DND-41 (cell line): ENCODE measurements at regions not wholly inside any gene's neighbourhood (a gene's known extent, or its start where the extent isn't known, plus 50 kb on each side); places are given as distances from the start of the nearest gene placed in this dataset.
"Not testable (repeated sequence)": the region's sequence is repeated elsewhere in the genome, so short reads cannot be mapped to it uniquely, and the experiment has no call there.

Source experiments
- ATAC-seq: fragments of 200-7000 bp; cut with Tn5 transposase; 3 replicates; pipeline ENCODE4 v1.9.1; 2021; ENCODE audit warnings: low read depth; ENCODE audit not compliant: insufficient read depth
- DNase-seq: peaks from one replicate; pipeline ENCODE4 v3.0.0-alpha.2; 2020
- H2AFZ ChIP-seq: 2 replicates; pipeline ENCODE4 v1.6.0; 2012; ENCODE audit warnings: low read depth, low read length
- H3K27ac ChIP-seq: 2 replicates; pipeline ENCODE4 v1.5.1; 2012; ENCODE audit warnings: low read length, inconsistent platforms
- H3K27me3 ChIP-seq: fragments of 200-600 bp; sonication (generic); 2 replicates; pipeline ENCODE4 v1.6.0; 2012; ENCODE audit warnings: low read length, mild to moderate bottlenecking, inconsistent platforms; ENCODE audit not compliant: insufficient read depth, poor library complexity
- H3K36me3 ChIP-seq: 2 replicates; pipeline ENCODE4 v1.5.1; 2012; ENCODE audit warnings: low read length, inconsistent platforms; ENCODE audit not compliant: insufficient read depth
- H3K4me1 ChIP-seq: 2 replicates; pipeline ENCODE4 v1.5.1; 2012; ENCODE audit warnings: mild to moderate bottlenecking, low read length; ENCODE audit not compliant: insufficient read depth
- H3K4me2 ChIP-seq: 2 replicates; pipeline ENCODE4 v1.6.0; 2012; ENCODE audit warnings: mild to moderate bottlenecking, moderate library complexity, low read length, inconsistent platforms; ENCODE audit not compliant: insufficient read depth
- H3K4me3 ChIP-seq, 2 experiments: fragments of 200-600 bp in 1 of 2; shearing (Covaris generic) in 1 of 2; 2 replicates each; pipeline ENCODE4 v1.5.1; 2012 to 2016; ENCODE audit warnings: inconsistent platforms in 2 of 2, low read length in 2 of 2, mild to moderate bottlenecking in 2 of 2, low read depth in 1 of 2, moderate library complexity in 1 of 2
- H3K79me2 ChIP-seq: 2 replicates; pipeline ENCODE4 v1.6.0; 2012; ENCODE audit warnings: low read length, inconsistent platforms; ENCODE audit not compliant: insufficient read depth
- H3K9ac ChIP-seq: 2 replicates; pipeline ENCODE4 v1.6.0; 2012; ENCODE audit warnings: low read depth, mild to moderate bottlenecking, inconsistent platforms, low read length, moderate library complexity
- H3K9me3 ChIP-seq: 2 replicates; pipeline ENCODE4 v1.5.1; 2012; ENCODE audit warnings: low read length, moderate library complexity, mild to moderate bottlenecking, inconsistent platforms; ENCODE audit not compliant: insufficient read depth, severe bottlenecking
- H4K20me1 ChIP-seq: 2 replicates; pipeline ENCODE4 v1.6.0; 2012; ENCODE audit warnings: low read length; ENCODE audit not compliant: insufficient read depth
- EZH2 ChIP-seq: IDR thresholded peaks from 3 replicates; pipeline ENCODE4 v1.6.1; 2012; ENCODE audit warnings: borderline replicate concordance, low read depth, mild to moderate bottlenecking, moderate library complexity, low read length, inconsistent platforms; ENCODE audit not compliant: severe bottlenecking
- TF ChIP-seq, protein P1 (sequence below): IDR thresholded peaks from 2 replicates; pipeline ENCODE4 v1.5.1; 2012; ENCODE audit warnings: borderline replicate concordance, low read length, moderate library complexity, mild to moderate bottlenecking; ENCODE audit not compliant: poor library complexity, severe bottlenecking; ENCODE audit errors: extremely low read depth

GRCh38 chr5:17056141-17056631, 120.1 kb upstream of the MYO10 start:
- TF ChIP-seq, protein P1, sequence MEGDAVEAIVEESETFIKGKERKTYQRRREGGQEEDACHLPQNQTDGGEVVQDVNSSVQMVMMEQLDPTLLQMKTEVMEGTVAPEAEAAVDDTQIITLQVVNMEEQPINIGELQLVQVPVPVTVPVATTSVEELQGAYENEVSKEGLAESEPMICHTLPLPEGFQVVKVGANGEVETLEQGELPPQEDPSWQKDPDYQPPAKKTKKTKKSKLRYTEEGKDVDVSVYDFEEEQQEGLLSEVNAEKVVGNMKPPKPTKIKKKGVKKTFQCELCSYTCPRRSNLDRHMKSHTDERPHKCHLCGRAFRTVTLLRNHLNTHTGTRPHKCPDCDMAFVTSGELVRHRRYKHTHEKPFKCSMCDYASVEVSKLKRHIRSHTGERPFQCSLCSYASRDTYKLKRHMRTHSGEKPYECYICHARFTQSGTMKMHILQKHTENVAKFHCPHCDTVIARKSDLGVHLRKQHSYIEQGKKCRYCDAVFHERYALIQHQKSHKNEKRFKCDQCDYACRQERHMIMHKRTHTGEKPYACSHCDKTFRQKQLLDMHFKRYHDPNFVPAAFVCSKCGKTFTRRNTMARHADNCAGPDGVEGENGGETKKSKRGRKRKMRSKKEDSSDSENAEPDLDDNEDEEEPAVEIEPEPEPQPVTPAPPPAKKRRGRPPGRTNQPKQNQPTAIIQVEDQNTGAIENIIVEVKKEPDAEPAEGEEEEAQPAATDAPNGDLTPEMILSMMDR = no peak
- no peak for TF ChIP-seq EZH2
- no peak overlapping the region for H3K4me2 ChIP-seq
- no peaks in the 10 kb centered on the region for H4K20me1 ChIP-seq
- no peaks in the 10 kb centered on the region for H3K36me3 ChIP-seq
- H3K4me1 ChIP-seq = no peaks in the 10 kb centered on the region
- no peaks in the 10 kb centered on the region for H3K79me2 ChIP-seq
- H2AFZ ChIP-seq = no peak overlapping the region
- H3K4me3 ChIP-seq = no peak overlapping the region
- no peak overlapping the region for H3K9ac ChIP-seq
- no peaks in the 10 kb centered on the region for H3K9me3 ChIP-seq
- no peaks in the 10 kb centered on the region for H3K27me3 ChIP-seq
- ATAC-seq = no peak
- H3K27ac ChIP-seq = no peak overlapping the region
- no peak for DNase-seq

GRCh38 chr5:17058438-17058837, 122.3 kb upstream of the MYO10 start:
- Histone ChIP-seq H3K36me3 (no peaks in the 10 kb centered on the region), H4K20me1 (no peaks in the 10 kb centered on the region), H3K27me3 (no peaks in the 10 kb centered on the region), H2AFZ (no peak overlapping the region), H3K9ac (no peak overlapping the region), H3K79me2 (no peaks in the 10 kb centered on the region), H3K4me2 (no peak overlapping the region), H3K4me1 (no peaks in the 10 kb centered on the region), H3K9me3 (no peaks in the 10 kb centered on the region), H3K4me3 (no peak overlapping the region), H3K27ac (no peak overlapping the region)
- TF ChIP-seq, protein P1 = no peak
- no peak for TF ChIP-seq EZH2
- ATAC-seq (no peak), DNase-seq (no peak)

GRCh38 chr5:17061973-17062470, 125.9 kb upstream of the MYO10 start:
- Histone ChIP-seq H3K4me3 (no peak overlapping the region), H3K27ac (no peak overlapping the region), H3K79me2 (no peaks in the 10 kb centered on the region), H4K20me1 (no peaks in the 10 kb centered on the region), H2AFZ (no peak overlapping the region), H3K36me3 (no peaks in the 10 kb centered on the region), H3K4me2 (no peak overlapping the region), H3K9me3 (no peaks in the 10 kb centered on the region), H3K9ac (no peak overlapping the region), H3K27me3 (no peaks in the 10 kb centered on the region), H3K4me1 (no peaks in the 10 kb centered on the region)
- DNase-seq (no peak), ATAC-seq (no peak)
- TF ChIP-seq, protein P1 = no peak
- no peak for TF ChIP-seq EZH2

DNA sequence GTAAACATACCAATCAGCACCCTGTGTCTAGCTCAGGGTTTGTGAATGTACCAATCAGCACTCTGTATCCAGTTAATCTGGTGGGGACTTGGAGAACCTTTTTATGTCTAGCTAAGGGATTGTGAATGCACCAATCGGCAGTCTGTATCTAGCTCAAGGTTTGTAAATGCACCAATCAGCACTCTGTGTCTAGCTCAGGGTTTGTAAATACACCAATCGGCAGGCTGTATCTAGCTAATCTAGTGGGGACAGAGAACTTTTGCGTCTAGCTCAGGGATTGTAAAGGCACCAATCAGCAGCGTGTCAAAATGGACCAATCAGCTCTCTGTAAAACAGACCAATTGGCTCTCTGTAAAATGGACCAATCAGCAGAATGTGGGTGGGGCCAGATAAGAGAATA, 126.7 kb upstream of the MYO10 start:
- not testable (repeated sequence) for H3K9ac ChIP-seq, H3K4me3 ChIP-seq, H3K9me3 ChIP-seq, H4K20me1 ChIP-seq, H3K4me2 ChIP-seq, H3K27me3 ChIP-seq, ATAC-seq, H3K4me1 ChIP-seq, H3K36me3 ChIP-seq, DNase-seq, H2AFZ ChIP-seq, H3K79me2 ChIP-seq, H3K27ac ChIP-seq
